ENCODE measurements at regions not wholly inside any gene's neighbourhood (a gene's known extent, or its start where the extent isn't known, plus 50 kb on each side); places are given as distances from the start of the nearest gene placed in this dataset.

- peak; percentile 31 for DNase-seq (ENCODE audit: low read depth)
- no peak overlapping the region for H3K4me3 ChIP-seq (ENCODE audit: control insufficient read depth, low read depth, low read length)
- TF ChIP-seq CTCF (conservative IDR thresholded peaks at IDR 0.05; ENCODE audit: control insufficient read depth, insufficient read depth, low read depth, low read length): no peak
These were observed 855.2 kb downstream of the MAT2B start for GRCh38 chr5:164360589-164360988.

GRCh38 chr5:164361986-164362385, 856.6 kb downstream of the MAT2B start:
- H3K4me3 ChIP-seq (ENCODE audit: control insufficient read depth, low read depth, low read length): no peak overlapping the region
- no peak for TF ChIP-seq CTCF (conservative IDR thresholded peaks at IDR 0.05; ENCODE audit: control insufficient read depth, insufficient read depth, low read depth, low read length)
- DNase-seq (ENCODE audit: low read depth): no peak

- H3K4me3 ChIP-seq (ENCODE audit: control insufficient read depth, low read depth, low read length): no peak overlapping the region
- no peak for TF ChIP-seq CTCF (conservative IDR thresholded peaks at IDR 0.05; ENCODE audit: control insufficient read depth, insufficient read depth, low read depth, low read length)
- no peak for DNase-seq (ENCODE audit: low read depth)
These were observed 857.4 kb downstream of the MAT2B start for GRCh38 chr5:164362835-164363234.

- no peak for DNase-seq (ENCODE audit: low read depth)
- H3K4me3 ChIP-seq (ENCODE audit: control insufficient read depth, low read depth, low read length): no peak overlapping the region
These were observed 859.1 kb downstream of the MAT2B start for GRCh38 chr5:164364237-164365208.

GRCh38 chr5:164370841-164371240, 865.4 kb downstream of the MAT2B start:
- no peak for TF ChIP-seq CTCF (conservative IDR thresholded peaks at IDR 0.05; ENCODE audit: control insufficient read depth, insufficient read depth, low read depth, low read length)

More at GRCh38 chr5:164364237-164365208, 859.1 kb downstream of the MAT2B start:
- no peak for TF ChIP-seq CTCF (conservative IDR thresholded peaks at IDR 0.05; ENCODE audit: control insufficient read depth, insufficient read depth, low read depth, low read length)

GRCh38 chr5:164372892-164373291, 867.5 kb downstream of the MAT2B start:
- no peak overlapping the region for H3K4me3 ChIP-seq (ENCODE audit: control insufficient read depth, low read depth, low read length)
- TF ChIP-seq CTCF (conservative IDR thresholded peaks at IDR 0.05; ENCODE audit: control insufficient read depth, insufficient read depth, low read depth, low read length): no peak
- DNase-seq (ENCODE audit: low read depth): no peak

More at GRCh38 chr5:164370841-164371240, 865.4 kb downstream of the MAT2B start:
- H3K4me3 ChIP-seq (ENCODE audit: control insufficient read depth, low read depth, low read length): no peak overlapping the region
- peak; percentile 5 for DNase-seq (ENCODE audit: low read depth)
